Fibroblast of villous mesenchyme (primary cell): ENCODE measurements at regions not wholly inside any gene's neighbourhood (a gene's known extent, or its start where the extent isn't known, plus 50 kb on each side); places are given as distances from the start of the nearest gene placed in this dataset.

Experiments used
- DNase-seq: peaks from one replicate; pipeline ENCODE4 v3.0.0-alpha.2; 2010; ENCODE audit warnings: low read depth
- H3K4me3 ChIP-seq: 2 replicates; pipeline ENCODE4 v1.5.1; 2011; ENCODE audit warnings: low read depth, mild to moderate bottlenecking, low read length
- TF ChIP-seq, protein P1 (sequence below): IDR thresholded peaks from 2 replicates; pipeline ENCODE4 v1.5.1; 2012; ENCODE audit warnings: low read depth, mild to moderate bottlenecking, low read length; ENCODE audit not compliant: insufficient read depth

DNA sequence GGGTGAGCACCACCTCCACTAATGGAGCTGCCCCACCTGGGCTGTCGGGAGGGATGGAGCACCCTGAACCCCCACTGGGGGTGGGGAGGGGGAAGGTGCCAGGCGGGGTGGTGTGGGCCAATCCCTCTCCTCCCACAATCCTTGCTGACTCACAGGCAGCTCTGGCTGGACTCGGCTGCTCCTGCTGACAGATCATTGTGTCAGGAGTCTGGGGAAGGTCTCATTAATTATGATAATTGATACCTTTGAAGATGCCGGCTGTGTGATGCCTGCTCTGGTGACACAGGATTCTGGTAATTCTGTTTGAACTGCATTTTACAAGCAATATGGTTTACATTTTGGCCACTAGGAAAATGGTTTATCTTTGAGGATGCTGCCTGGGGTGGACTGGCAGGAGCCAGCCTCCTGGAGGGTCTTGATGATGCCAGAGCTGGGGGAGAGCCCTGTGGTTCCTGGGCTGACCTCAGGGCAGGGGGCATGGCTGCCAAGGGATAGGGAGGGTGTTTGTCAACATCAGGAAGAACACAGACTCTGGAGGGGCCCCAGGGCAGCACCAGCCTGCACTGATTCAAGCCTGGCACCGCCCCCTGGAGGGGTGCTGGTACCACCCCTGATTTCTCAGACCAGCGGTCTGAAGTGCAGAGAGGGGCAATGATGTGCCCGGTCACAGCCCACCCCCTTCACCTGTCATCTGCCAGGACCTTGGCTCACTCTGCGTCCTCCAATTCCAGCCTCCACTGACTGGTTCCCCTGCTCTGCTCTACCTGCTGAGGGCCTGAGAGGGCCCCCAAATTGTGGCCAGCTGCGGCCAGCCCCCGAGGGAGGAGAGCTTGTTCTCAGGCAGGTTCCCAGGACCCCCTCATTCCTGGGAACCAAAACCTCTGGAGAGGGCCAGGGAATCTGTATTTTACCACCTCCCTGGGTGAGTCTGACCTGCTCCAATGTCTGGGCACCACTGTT lies 338.8 kb downstream of the MATN1 start:
- DNase-seq: no peak
- TF ChIP-seq, protein P1, sequence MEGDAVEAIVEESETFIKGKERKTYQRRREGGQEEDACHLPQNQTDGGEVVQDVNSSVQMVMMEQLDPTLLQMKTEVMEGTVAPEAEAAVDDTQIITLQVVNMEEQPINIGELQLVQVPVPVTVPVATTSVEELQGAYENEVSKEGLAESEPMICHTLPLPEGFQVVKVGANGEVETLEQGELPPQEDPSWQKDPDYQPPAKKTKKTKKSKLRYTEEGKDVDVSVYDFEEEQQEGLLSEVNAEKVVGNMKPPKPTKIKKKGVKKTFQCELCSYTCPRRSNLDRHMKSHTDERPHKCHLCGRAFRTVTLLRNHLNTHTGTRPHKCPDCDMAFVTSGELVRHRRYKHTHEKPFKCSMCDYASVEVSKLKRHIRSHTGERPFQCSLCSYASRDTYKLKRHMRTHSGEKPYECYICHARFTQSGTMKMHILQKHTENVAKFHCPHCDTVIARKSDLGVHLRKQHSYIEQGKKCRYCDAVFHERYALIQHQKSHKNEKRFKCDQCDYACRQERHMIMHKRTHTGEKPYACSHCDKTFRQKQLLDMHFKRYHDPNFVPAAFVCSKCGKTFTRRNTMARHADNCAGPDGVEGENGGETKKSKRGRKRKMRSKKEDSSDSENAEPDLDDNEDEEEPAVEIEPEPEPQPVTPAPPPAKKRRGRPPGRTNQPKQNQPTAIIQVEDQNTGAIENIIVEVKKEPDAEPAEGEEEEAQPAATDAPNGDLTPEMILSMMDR: no peak
- no peak overlapping the region for H3K4me3 ChIP-seq

DNA sequence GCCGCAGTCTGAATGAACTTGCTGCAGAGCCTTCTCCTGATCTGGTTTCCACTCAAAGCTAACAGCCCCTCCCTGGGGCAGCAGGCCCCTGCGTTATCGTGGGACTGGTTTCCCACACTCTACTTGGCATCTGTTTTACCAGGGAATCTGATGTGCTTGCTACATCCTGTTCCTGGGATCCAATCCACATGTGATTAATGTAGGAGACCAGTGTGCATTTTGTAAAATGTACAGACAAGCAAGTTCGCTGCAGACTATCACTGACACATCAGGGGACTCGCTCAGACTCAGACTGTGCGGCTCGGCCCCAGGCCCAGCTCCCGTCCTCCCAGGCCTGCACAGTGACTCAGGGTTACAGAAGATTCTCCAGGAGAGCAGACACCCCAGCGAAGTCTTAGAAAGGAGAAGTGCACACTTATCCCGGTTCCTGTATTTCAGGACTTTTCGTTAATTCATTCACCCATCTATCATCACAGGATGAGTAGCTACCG lies 340.1 kb downstream of the MATN1 start:
- TF ChIP-seq, protein P1: no peak
- no peak for DNase-seq
- no peak overlapping the region for H3K4me3 ChIP-seq

- DNase-seq: no peak
- TF ChIP-seq, protein P1: no peak
These were observed 340.9 kb downstream of the MATN1 start for GRCh38 chr1:30382496-30382895.

DNA sequence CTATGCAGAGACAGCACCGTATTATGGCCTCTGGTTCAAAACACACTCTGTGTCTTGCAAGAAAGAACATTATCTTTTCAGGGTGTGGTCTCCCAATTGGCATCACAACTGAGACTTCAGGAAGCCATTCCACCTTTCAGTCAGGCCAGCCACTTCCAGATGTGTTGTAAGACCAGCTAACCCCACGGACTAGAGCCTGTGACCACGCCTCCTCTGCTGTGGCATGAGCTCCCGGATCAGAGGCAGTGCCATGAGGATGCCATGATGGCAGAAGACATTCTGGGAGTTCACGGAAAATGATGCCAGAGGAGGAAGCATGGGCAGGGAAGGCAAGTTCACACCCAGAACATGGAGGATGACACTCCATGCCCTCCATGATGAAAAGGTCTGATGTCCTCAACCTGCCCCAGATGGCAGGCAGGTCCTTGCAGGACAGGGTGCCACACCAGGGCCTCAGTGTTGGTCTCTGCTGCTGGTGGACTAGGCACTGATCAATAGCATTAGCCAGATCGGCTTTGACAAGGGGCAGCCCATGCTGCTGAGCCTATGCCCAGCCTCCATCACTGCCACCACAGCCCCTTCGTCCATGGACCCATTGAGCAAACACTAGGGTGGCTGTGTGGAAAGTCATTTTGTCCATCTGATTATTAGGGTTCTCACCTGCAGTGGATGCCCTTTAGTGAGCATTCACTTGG lies 341.6 kb downstream of the MATN1 start:
- DNase-seq: no peak
- no peak overlapping the region for H3K4me3 ChIP-seq
- TF ChIP-seq, protein P1: no peak

More at GRCh38 chr1:30382496-30382895, 340.9 kb downstream of the MATN1 start:
- H3K4me3 ChIP-seq: no peak overlapping the region

- TF ChIP-seq, protein P1: no peak
- DNase-seq: no peak
- H3K4me3 ChIP-seq: no peak overlapping the region
These were observed 342.1 kb downstream of the MATN1 start for GRCh38 chr1:30381266-30381665.

GRCh38 chr1:30380625-30380984 lies 342.8 kb downstream of the MATN1 start:
- no peak for DNase-seq
- TF ChIP-seq, protein P1: no peak
- no peak overlapping the region for H3K4me3 ChIP-seq
